ENCODE measurements at regions not wholly inside any gene's neighbourhood (a gene's known extent, or its start where the extent isn't known, plus 50 kb on each side); places are given as distances from the start of the nearest gene placed in this dataset.

DNA sequence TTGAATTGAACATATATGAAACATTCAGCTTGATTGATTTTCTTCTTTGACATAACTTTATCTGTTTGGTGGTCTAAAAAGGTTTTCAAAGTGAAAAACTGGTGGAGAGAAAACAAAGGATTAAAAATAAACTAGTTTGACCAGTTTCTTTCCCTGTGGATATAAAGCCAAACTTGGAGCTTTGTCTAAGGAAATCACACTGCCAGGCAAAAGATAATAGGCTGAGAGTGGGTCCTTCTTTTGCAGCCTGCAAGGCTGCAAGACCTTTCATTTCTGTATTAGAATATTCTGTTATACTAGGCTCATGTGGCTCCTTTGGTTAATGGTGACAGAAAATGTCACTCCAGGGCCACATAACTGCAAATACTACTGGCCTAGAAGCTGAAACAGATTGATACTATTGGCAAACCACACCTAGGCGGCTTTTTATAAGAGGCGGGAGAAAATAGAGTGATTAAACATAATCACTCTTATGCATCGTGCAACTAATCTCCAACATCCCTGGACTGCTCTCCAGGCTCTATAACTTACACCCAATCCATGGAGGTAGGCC lies 129.1 kb upstream of the ZNF462 start:
- TF ChIP-seq CTCF (optimal IDR thresholded peaks at IDR 0.05 in 1 of 3, IDR thresholded peaks at IDR 0.05 in 1 of 3, conservative IDR thresholded peaks at IDR 0.05 in 1 of 3; ENCODE audit: extremely low read depth in 1 of 3, insufficient read depth in 2 of 3, low read length in 3 of 3) (no peak), EZH2 (IDR thresholded peaks at IDR 0.05; ENCODE audit: low read length) (no peak)
